Body of pancreas (tissue), 4 donors: ENCODE measurements at regions not wholly inside any gene's neighbourhood (a gene's known extent, or its start where the extent isn't known, plus 50 kb on each side); places are given as distances from the start of the nearest gene placed in this dataset.

ENCODE experiments used
- CTCF ChIP-seq, 7 experiments: fragments of 450-650 bp in 4 of 7; fragments of 200-600 bp in 3 of 7; sonication (generic) in 3 of 7; IDR thresholded peaks; one replicate each; pipeline ENCODE4 v1.5.1; 2016 to 2019; ENCODE audit warnings: antibody characterized with exemption in 7 of 7
- POLR2A ChIP-seq, 3 donors: fragments of 450-650 bp; IDR thresholded peaks; one replicate each; pipeline ENCODE4 v1.6.1; 2016; ENCODE audit warnings: antibody characterized with exemption in 3 of 3, mild to moderate bottlenecking in 2 of 3

- TF ChIP-seq POLR2A (IDR thresholded peaks at IDR 0.05) (no peak), CTCF (IDR thresholded peaks at IDR 0.05) (no peak)
These were observed 375.6 kb upstream of the NUPR2 start for GRCh38 chr7:56491636-56492425.
